ENCODE measurements at regions not wholly inside any gene's neighbourhood (a gene's known extent, or its start where the extent isn't known, plus 50 kb on each side); places are given as distances from the start of the nearest gene placed in this dataset.
A peak's percentile ranks its signal among the peaks of the same experiment; 100 is the strongest.
"Not testable (repeated sequence)": the region's sequence is repeated elsewhere in the genome, so short reads cannot be mapped to it uniquely, and the experiment has no call there.

GRCh38 chr15:92801774-92802464, 98.2 kb upstream of the CHD2 start:
- 72% methylated on average over 5 of the region's 5 CpGs for WGBS
- TF ChIP-seq EP300 (IDR thresholded peaks at IDR 0.05) (no peak), CTCF (IDR thresholded peaks at IDR 0.05) (no peak), POLR2AphosphoS5 (IDR thresholded peaks at IDR 0.05) (no peak)

GRCh38 chr15:92803536-92803851, 96.6 kb upstream of the CHD2 start:
- TF ChIP-seq CTCF (IDR thresholded peaks at IDR 0.05), result no peak
- TF ChIP-seq EP300 (IDR thresholded peaks at IDR 0.05), result no peak
- H3K27ac ChIP-seq (replicated peaks in 1 of 4), result peak overlapping the region; percentile 85 to 98 (median 96)
- H3K9me3 ChIP-seq, result no peaks in the 10 kb centered on the region
- intact Hi-C loops (cut with DNase I), result loop anchor here (5.0 kb wide), 1 partner anchor 274 kb away; no protein-coding TSS in a partner anchor
- H3K36me3 ChIP-seq, result no peaks in the 10 kb centered on the region
- H3K27me3 ChIP-seq, result no peaks in the 10 kb centered on the region
- H3K4me3 ChIP-seq, result no peak overlapping the region
- DNase-seq (ENCODE audit: extremely low spot score), result no peak
- H3K4me1 ChIP-seq, result peaks cover 31 to 60% (median 55%) of the 10 kb centered on the region in 4 donors
- 38% methylated on average over 1 of the region's 1 CpG for WGBS

More at GRCh38 chr15:92801774-92802464, 98.2 kb upstream of the CHD2 start:
- Histone ChIP-seq H3K36me3 (no peaks in the 10 kb centered on the region), H3K27ac (replicated peaks in 1 of 4) (peak overlapping the region; percentile 85 to 98 (median 96)), H3K4me3 (no peak overlapping the region), H3K4me1 (peaks cover 25 to 56% (median 54%) of the 10 kb centered on the region in 4 donors), H3K27me3 (no peaks in the 10 kb centered on the region), H3K9me3 (no peaks in the 10 kb centered on the region)
- intact Hi-C loops (cut with DNase I), result loop anchor here (5.0 kb wide), 1 partner anchor 275 kb away; no protein-coding TSS in a partner anchor
- DNase-seq (ENCODE audit: extremely low spot score), result no peak

GRCh38 chr15:92803852-92804609, 96.1 kb upstream of the CHD2 start:
- peak; percentile 78 to 96 for TF ChIP-seq POLR2AphosphoS5 (IDR thresholded peaks at IDR 0.05)
- TF ChIP-seq POLR2A (IDR thresholded peaks at IDR 0.05; ENCODE audit: low read depth), result no peak
- peak in 1 of 3 experiments; percentile 19 for TF ChIP-seq CTCF (IDR thresholded peaks at IDR 0.05)
- TF ChIP-seq EP300 (IDR thresholded peaks at IDR 0.05), result peak; percentile 90
- Histone ChIP-seq H3K4me1 (peaks cover 34 to 62% (median 59%) of the 10 kb centered on the region in 4 donors), H3K4me3 (no peak overlapping the region), H3K9me3 (no peaks in the 10 kb centered on the region), H3K36me3 (no peaks in the 10 kb centered on the region), H3K27me3 (no peaks in the 10 kb centered on the region), H3K27ac (replicated peaks in 1 of 4) (peak overlapping the region; percentile 85 to 98 (median 96))
- intact Hi-C loops (cut with DNase I), result loop anchor here (5.0 kb wide), 1 partner anchor 273 kb away; no protein-coding TSS in a partner anchor
- WGBS, result 20% methylated on average over 5 of the region's 5 CpGs
- DNase-seq (ENCODE audit: extremely low spot score), result peak; percentile 94

- peaks cover 34 to 64% (median 59%) of the 10 kb centered on the region in 4 donors for H3K4me1 ChIP-seq
- not testable (repeated sequence) for H3K9me3 ChIP-seq; H3K4me3 ChIP-seq; DNase-seq (ENCODE audit: extremely low spot score); H3K27me3 ChIP-seq; H3K36me3 ChIP-seq
- WGBS, result 88% methylated on average over 5 of the region's 5 CpGs
- intact Hi-C loops (cut with DNase I), result loop anchor here (5.0 kb wide), 1 partner anchor 273 kb away; no protein-coding TSS in a partner anchor
- peak overlapping the region; percentile 85 to 98 (median 96) for H3K27ac ChIP-seq (replicated peaks in 1 of 4)
Observed at GRCh38 chr15:92804610-92804936, 95.6 kb upstream of the CHD2 start.

GRCh38 chr15:92805080-92805690, 94.9 kb upstream of the CHD2 start:
- Histone ChIP-seq H3K4me3 (no peak overlapping the region), H3K9me3 (no peaks in the 10 kb centered on the region), H3K27ac (replicated peaks in 1 of 4) (peak overlapping the region; percentile 85 to 98 (median 96)), H3K4me1 (peaks cover 35 to 67% (median 64%) of the 10 kb centered on the region in 4 donors), H3K36me3 (no peaks in the 10 kb centered on the region), H3K27me3 (no peaks in the 10 kb centered on the region)
- 91% methylated on average over 10 of the region's 10 CpGs for WGBS
- no peak for TF ChIP-seq CTCF (IDR thresholded peaks at IDR 0.05)
- intact Hi-C loops (cut with DNase I), result no loop called here
- DNase-seq (ENCODE audit: extremely low spot score), result no peak

GRCh38 chr15:92806171-92806570, 94.0 kb upstream of the CHD2 start:
- intact Hi-C loops (cut with DNase I); DNase-seq (ENCODE audit: extremely low spot score); H3K36me3 ChIP-seq; H3K4me3 ChIP-seq; H3K27me3 ChIP-seq; H3K9me3 ChIP-seq: not testable (repeated sequence)
- WGBS, result 98% methylated on average over 11 of the region's 11 CpGs
- H3K4me1 ChIP-seq, result peaks cover 40 to 75% (median 71%) of the 10 kb centered on the region in 4 donors
- peak overlapping the region; percentile 85 to 98 (median 96) for H3K27ac ChIP-seq (replicated peaks in 1 of 4)

Measured in esophagus muscularis mucosa (tissue), 4 donors.